GM12878 (cell line): ENCODE measurements at regions not wholly inside any gene's neighbourhood (a gene's known extent, or its start where the extent isn't known, plus 50 kb on each side); places are given as distances from the start of the nearest gene placed in this dataset.

Experiments
- ATAC-seq: fragments of 200-7000 bp; cut with Tn5 transposase; 3 replicates; pipeline ENCODE4 v1.9.1; 2020; ENCODE audit warnings: mild to moderate bottlenecking, moderate library complexity
- BruUV-seq: library from RNA; stranded (reverse); fragments of 400-500 nt; replicated peaks from 2 replicates; lab custom pipeline; 2021; lab: Mats Ljungman, UMichigan
- CTCF ChIA-PET: fragments of 300-600 bp; sonication (Branson Sonifier 250); formaldehyde crosslinking; extraction: SDS; loops from one replicate; lab custom pipeline; 2021; ENCODE audit warnings: inconsistent platforms; lab: Yijun Ruan, JAX
- POLR2A ChIA-PET: fragments of 350-600 bp; formaldehyde crosslinking; extraction: SDS; loops from one replicate; lab custom pipeline; 2021; ENCODE audit warnings: inconsistent platforms; lab: Charles Lee
- RAD21 ChIA-PET: fragments of 300-600 bp; sonication (Branson Sonifier 250); formaldehyde crosslinking; loops from one replicate; lab custom pipeline; 2023; ENCODE audit warnings: antibody characterized with exemption; ENCODE audit not compliant: unreplicated experiment; lab: Charles Lee
- SMC1A ChIA-PET: fragments of 300-600 bp; sonication (Branson Sonifier 250); formaldehyde crosslinking; loops from one replicate; lab custom pipeline; 2023; ENCODE audit not compliant: unreplicated experiment, uncharacterized antibody; lab: Charles Lee
- DNase-seq: peaks from one replicate; pipeline ENCODE4 v3.0.0-alpha.2; 2011; ENCODE audit warnings: low read depth, low spot score
- FAIRE-seq: peaks from 3 replicates; lab custom pipeline; 2011; peaks lifted over from hg19 to GRCh38; lab: Jason Lieb, UNC
- H2AFZ ChIP-seq: 2 replicates; pipeline ENCODE4 v1.6.0; 2011; ENCODE audit warnings: low read depth, low read length, control low read depth; ENCODE audit not compliant: control insufficient read depth
- H3K27ac ChIP-seq: 2 replicates; pipeline ENCODE4 v1.5.1; 2011; ENCODE audit warnings: control low read depth; ENCODE audit not compliant: control insufficient read depth, insufficient read depth
- H3K27me3 ChIP-seq, 2 experiments: replicated peaks in 1 of 2; 2 replicates each; pipeline versions ENCODE4 v1.6.0 to v1.6.1; 2011; ENCODE audit warnings: low read length in 1 of 2; ENCODE audit not compliant: control insufficient read depth in 2 of 2, insufficient read depth in 2 of 2
- H3K36me3 ChIP-seq, 2 experiments: 2 replicates each; pipeline ENCODE4 v1.5.1; 2011; ENCODE audit warnings: low read length in 1 of 2; ENCODE audit not compliant: control insufficient read depth in 2 of 2, insufficient read depth in 2 of 2
- H3K4me1 ChIP-seq: 2 replicates; pipeline ENCODE4 v1.6.1; 2011; ENCODE audit warnings: mild to moderate bottlenecking, low read length, moderate library complexity, mixed read lengths; ENCODE audit not compliant: control insufficient read depth, insufficient read depth
- H3K4me2 ChIP-seq: 2 replicates; pipeline ENCODE4 v1.6.0; 2011; ENCODE audit warnings: control low read depth; ENCODE audit not compliant: control insufficient read depth, insufficient read depth
- H3K4me3 ChIP-seq: fragments of 200-600 bp; sonication (generic); 2 replicates; pipeline ENCODE4 v1.5.1; 2016
- H3K79me2 ChIP-seq: 2 replicates; pipeline ENCODE4 v1.6.0; 2011; ENCODE audit warnings: low read length; ENCODE audit not compliant: control insufficient read depth, insufficient read depth
- H3K9ac ChIP-seq: 2 replicates; pipeline ENCODE4 v1.8.0; 2011; ENCODE audit warnings: low read length, control low read depth, mixed read lengths; ENCODE audit not compliant: control insufficient read depth, insufficient read depth
- H3K9me3 ChIP-seq: replicated peaks from 3 replicates; pipeline ENCODE4 v1.5.1; 2011; ENCODE audit warnings: mild to moderate bottlenecking, low read length; ENCODE audit not compliant: control insufficient read depth, insufficient read depth
- H4K20me1 ChIP-seq: 2 replicates; pipeline ENCODE4 v1.6.0; 2011; ENCODE audit not compliant: control insufficient read depth, insufficient read depth
- ATF3 ChIP-seq: IDR thresholded peaks from 2 replicates; pipeline ENCODE4 v1.6.1; 2011; ENCODE audit warnings: low read depth, mild to moderate bottlenecking, low read length, moderate library complexity, borderline replicate concordance; ENCODE audit errors: extremely low read depth
- CEBPZ ChIP-seq: fragments of 150-350 bp; IDR thresholded peaks from 2 replicates; pipeline ENCODE4 v1.6.1; 2016; ENCODE audit warnings: low read depth, low read length
- CHD1 ChIP-seq: IDR thresholded peaks from 2 replicates; pipeline ENCODE4 v1.6.1; 2012; ENCODE audit warnings: low read depth, low read length, improper control_type of control experiment
- CREB1 ChIP-seq: IDR thresholded peaks from 2 replicates; pipeline ENCODE4 v1.6.1; 2012; ENCODE audit warnings: low read depth, mild to moderate bottlenecking, inconsistent platforms
- FOS ChIP-seq: IDR thresholded peaks from 3 replicates; pipeline ENCODE4 v1.6.1; 2011; ENCODE audit warnings: borderline replicate concordance; ENCODE audit not compliant: insufficient read length; ENCODE audit errors: extremely low read depth
- HCFC1 ChIP-seq: fragments of 150-350 bp; IDR thresholded peaks from 2 replicates; pipeline ENCODE4 v1.6.1; 2014; ENCODE audit warnings: low read length
- HDAC6 ChIP-seq: fragments of 200-600 bp; sonication (generic); IDR thresholded peaks from one replicate; pipeline ENCODE4 v1.8.0; 2017; ENCODE audit warnings: antibody characterized with exemption; ENCODE audit not compliant: unreplicated experiment
- JUND ChIP-seq: IDR thresholded peaks from 2 replicates; pipeline ENCODE4 v1.6.1; 2012; ENCODE audit warnings: low read depth, mild to moderate bottlenecking, low read length, improper control_type of control experiment, moderate library complexity
- KAT2A ChIP-seq: conservative IDR thresholded peaks from 2 replicates; pipeline ENCODE4 v1.6.1; 2011; ENCODE audit warnings: low read depth, low read length; ENCODE audit not compliant: control insufficient read depth
- NFIC ChIP-seq: IDR thresholded peaks from 2 replicates; pipeline ENCODE4 v1.6.1; 2012; ENCODE audit warnings: low read depth, mild to moderate bottlenecking, inconsistent platforms, low read length, moderate library complexity
- RB1 ChIP-seq: fragments of 450-650 bp; formaldehyde crosslinking; IDR thresholded peaks from 2 replicates; pipeline ENCODE4 v1.6.1; 2017; ENCODE audit warnings: mild to moderate bottlenecking, borderline replicate concordance
- RBBP5 ChIP-seq: fragments of 200-600 bp; sonication (generic); conservative IDR thresholded peaks from 2 replicates; pipeline ENCODE4 v1.6.1; 2016
- SKIL ChIP-seq: fragments of 450-650 bp; IDR thresholded peaks from 2 replicates; pipeline ENCODE4 v1.6.1; 2017; ENCODE audit warnings: mild to moderate bottlenecking, low read depth, inconsistent platforms; ENCODE audit not compliant: poor library complexity, severe bottlenecking
- SMC3 ChIP-seq: IDR thresholded peaks from 2 replicates; pipeline ENCODE4 v1.6.1; 2011; ENCODE audit warnings: low read length, improper control_type of control experiment, borderline replicate concordance
- SREBF1 ChIP-seq: IDR thresholded peaks from 2 replicates; pipeline ENCODE4 v1.6.1; 2012; ENCODE audit warnings: mild to moderate bottlenecking, low read length
- SUPT20H ChIP-seq: IDR thresholded peaks from 2 replicates; pipeline ENCODE4 v1.6.1; 2011; ENCODE audit warnings: low read depth, mild to moderate bottlenecking, low read length, moderate library complexity, borderline replicate concordance; ENCODE audit not compliant: control insufficient read depth
- TAF1 ChIP-seq: IDR thresholded peaks from 2 replicates; pipeline ENCODE4 v1.6.1; 2011; ENCODE audit warnings: mild to moderate bottlenecking, low read depth, low read length, borderline replicate concordance
- TCF3 ChIP-seq: IDR thresholded peaks from 2 replicates; pipeline ENCODE4 v1.6.1; 2012; ENCODE audit warnings: low read depth, mild to moderate bottlenecking, low read length, borderline replicate concordance; ENCODE audit not compliant: insufficient read depth
- WRNIP1 ChIP-seq: IDR thresholded peaks from 2 replicates; pipeline ENCODE4 v1.6.1; 2011; ENCODE audit warnings: low read depth, low read length, improper control_type of control experiment, borderline replicate concordance
- in situ Hi-C: fragments of 300-500 bp; cut with MboI; formaldehyde crosslinking; loops from 9 replicates; pipeline ENCODE4 v1.14.3; 2018; ENCODE audit warnings: mixed read lengths
- intact Hi-C: fragments of 100-400 bp; cut with micrococcal nuclease; formaldehyde crosslinking; loops from one replicate; pipeline ENCODE4 v1.14.2; 2022; ENCODE audit not compliant: unreplicated experiment

- H3K4me1 ChIP-seq: peaks cover 3% of the 10 kb centered on the region; the same call in 1 of the 2 replicates
- in situ Hi-C loops (no loop called here), intact Hi-C loops (no loop called here)
- H3K27me3 ChIP-seq: no peaks in the 10 kb centered on the region; a peak in 2 of 4 replicates
- H3K4me2 ChIP-seq: no peak overlapping the region
- FAIRE-seq: no peak
- H3K36me3 ChIP-seq: no peaks in the 10 kb centered on the region
- no peak overlapping the region for H3K4me3 ChIP-seq
- H3K9ac ChIP-seq: no peak overlapping the region
- no TSS peak for BruUV-seq
- no peaks in the 10 kb centered on the region for H4K20me1 ChIP-seq
- H2AFZ ChIP-seq: no peak overlapping the region
- SMC1A ChIA-PET: no interaction called here
- CTCF ChIA-PET: no interaction called here
- H3K79me2 ChIP-seq: no peaks in the 10 kb centered on the region
- H3K9me3 ChIP-seq: no peaks in the 10 kb centered on the region
- DNase-seq: no peak
- RAD21 ChIA-PET: no interaction called here
- POLR2A ChIA-PET: no interaction called here
- no peak overlapping the region for H3K27ac ChIP-seq
- no peak for TF ChIP-seq CHD1
- no peak for TF ChIP-seq HDAC6
- no peak for TF ChIP-seq SREBF1
- no peak for TF ChIP-seq SUPT20H
- TF ChIP-seq HCFC1: no peak
- no peak for TF ChIP-seq WRNIP1
- no peak for TF ChIP-seq TAF1
- TF ChIP-seq CREB1: no peak
- TF ChIP-seq CEBPZ: no peak
- TF ChIP-seq RBBP5: no peak
- TF ChIP-seq ATF3: no peak
- TF ChIP-seq RB1: no peak
- TF ChIP-seq TCF3: no peak
- no peak for TF ChIP-seq KAT2A
- no peak for TF ChIP-seq NFIC
- no peak for TF ChIP-seq JUND
- TF ChIP-seq SMC3: no peak
- no peak for TF ChIP-seq SKIL
- TF ChIP-seq FOS: no peak
- ATAC-seq: no peak
Observed at GRCh38 chr17:68145088-68145487, 102.8 kb upstream of the AMZ2 start.
